ENCODE measurements at regions not wholly inside any gene's neighbourhood (a gene's known extent, or its start where the extent isn't known, plus 50 kb on each side); places are given as distances from the start of the nearest gene placed in this dataset.
A peak's percentile ranks its signal among the peaks of the same experiment; 100 is the strongest.
"Not testable (repeated sequence)": the region's sequence is repeated elsewhere in the genome, so short reads cannot be mapped to it uniquely, and the experiment has no call there.

DNA sequence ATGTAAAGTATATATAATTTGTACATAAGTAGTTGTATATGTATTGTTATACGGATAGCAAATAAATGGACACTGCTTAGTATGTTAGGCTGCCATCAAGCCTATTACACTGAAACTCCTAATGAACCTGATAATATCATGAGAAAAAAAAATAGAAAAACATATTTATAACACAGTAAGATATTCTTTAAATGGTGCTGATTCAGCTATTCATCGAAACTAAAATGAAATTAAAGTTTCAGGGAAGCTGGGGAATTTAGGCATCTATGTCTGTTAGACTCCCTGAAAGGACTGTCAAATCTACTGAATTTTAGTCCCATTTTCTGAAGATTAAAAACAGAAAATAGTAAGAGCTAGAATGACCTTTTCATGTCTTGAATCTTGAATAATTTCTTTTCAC is 647.1 kb upstream of the PABPC4L start:
- DNase-seq: no peak

DNA sequence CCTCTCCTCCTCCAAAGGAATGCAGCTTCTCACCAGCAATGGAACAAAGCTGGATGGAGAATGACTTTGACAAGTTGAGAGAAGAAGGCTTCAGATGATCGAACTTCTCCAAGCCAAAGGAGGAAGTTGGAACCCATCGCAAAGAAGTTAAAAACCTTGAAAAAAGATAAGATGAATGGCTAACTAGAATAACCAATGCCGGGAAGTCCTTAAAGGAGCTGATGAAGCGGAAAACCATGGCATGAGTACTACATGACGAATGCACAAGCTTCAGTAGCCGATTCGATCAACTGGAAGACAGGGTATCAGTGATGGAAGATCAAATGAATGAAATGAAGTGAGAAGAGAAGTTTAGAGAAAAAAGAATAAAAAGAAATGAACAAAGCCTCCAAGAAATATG is 629.2 kb upstream of the PABPC4L start:
- DNase-seq: not testable (repeated sequence)

DNA sequence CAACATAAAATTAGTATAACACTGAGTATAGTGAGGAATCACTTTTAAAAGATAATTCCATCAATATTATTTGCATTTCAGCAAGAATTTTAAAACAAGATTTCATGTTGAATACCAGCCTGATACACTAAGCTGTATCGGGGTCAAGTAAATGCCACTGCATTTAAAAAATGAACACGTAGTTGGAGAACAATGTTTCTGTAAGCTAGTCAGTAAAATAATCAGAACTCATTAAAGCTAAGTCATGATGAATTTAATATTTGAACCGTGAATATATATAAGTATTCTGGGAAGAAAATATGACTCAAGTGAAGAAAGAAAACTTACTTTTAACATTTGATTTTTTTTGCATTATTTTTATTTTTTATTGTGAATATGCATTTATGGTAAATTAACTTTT is 611.0 kb upstream of the PABPC4L start:
- DNase-seq: no peak

DNA sequence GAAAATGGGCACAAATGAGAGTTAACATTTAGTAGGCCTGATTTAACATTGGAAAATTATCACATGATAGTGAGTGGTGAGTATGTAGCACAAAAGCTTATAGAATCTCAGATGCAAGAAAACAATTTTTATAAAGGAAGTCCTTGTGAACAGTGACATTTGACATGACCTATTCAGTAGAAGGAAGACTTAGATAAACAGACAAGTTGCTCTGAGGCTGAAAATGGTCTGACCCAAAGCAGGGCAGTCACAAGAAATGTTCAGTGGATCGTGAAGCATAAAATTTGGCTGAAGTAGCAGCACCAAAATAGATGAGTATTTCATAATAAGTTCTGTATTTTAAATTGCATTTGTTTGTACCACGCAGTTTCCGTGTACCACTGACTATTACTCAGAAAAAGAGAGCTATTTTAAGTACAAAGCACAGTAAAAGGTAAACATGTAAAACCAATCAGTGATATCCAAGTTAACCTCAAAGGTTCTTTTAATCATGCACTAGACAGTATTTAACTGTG is 605.7 kb upstream of the PABPC4L start:
- no peak for DNase-seq

DNA sequence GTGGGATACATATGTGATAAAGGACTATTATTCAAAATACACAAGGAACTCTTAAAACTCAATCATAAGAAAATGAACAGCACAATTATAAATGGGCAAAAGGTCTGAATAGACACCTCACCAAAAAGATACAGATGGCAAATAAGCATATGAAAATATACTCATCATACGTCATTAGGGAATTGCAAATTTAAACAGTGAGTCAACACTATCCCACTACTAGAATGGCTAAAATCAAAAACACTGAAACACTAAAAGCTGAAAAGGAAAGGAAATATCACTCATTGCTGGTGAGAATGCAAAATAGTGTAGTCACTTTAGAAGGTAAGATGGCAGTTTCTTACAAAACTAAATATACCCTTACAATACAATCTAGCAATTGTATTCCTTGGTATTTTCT is 597.0 kb upstream of the PABPC4L start:
- no peak for DNase-seq

DNA sequence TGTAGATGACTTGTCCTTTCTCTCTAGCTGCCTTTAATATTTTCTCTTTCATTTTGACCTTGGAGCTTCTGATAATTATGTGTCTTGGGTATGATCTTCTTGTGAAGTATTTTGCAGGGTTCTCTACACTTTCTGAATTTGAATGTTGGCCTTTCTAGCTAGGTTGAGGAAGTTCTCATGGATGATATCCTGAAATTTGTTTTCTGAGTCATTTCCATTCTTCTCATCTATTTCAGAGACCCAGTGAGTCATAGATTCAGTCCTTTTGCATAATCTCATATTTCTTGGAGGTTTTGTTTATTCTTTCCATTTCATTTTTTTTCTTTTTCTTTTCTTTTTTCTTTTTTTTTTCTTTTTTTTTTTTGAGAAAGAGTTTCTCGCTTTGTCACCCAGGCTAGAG is 585.7 kb upstream of the PABPC4L start:
- DNase-seq: no peak

DNA sequence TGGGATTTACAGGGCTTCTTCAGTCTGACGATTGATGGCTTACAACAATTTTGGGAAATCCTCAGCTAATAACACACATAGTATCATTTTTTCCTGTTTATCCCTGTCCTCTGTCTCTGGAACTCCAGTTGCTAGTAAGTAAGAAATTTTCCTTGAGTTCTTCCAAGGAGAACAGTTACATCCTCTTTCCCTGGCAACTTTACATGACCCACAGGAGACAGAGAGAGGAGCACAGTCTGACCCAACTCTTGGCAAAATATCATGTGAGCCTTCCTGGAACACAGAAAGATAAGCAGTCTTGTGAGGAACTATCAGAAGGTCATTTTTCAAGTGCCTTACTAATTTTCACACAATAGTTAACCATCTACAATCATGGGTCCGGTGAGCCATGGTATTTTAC is 578.7 kb upstream of the PABPC4L start:
- no peak for DNase-seq

DNA sequence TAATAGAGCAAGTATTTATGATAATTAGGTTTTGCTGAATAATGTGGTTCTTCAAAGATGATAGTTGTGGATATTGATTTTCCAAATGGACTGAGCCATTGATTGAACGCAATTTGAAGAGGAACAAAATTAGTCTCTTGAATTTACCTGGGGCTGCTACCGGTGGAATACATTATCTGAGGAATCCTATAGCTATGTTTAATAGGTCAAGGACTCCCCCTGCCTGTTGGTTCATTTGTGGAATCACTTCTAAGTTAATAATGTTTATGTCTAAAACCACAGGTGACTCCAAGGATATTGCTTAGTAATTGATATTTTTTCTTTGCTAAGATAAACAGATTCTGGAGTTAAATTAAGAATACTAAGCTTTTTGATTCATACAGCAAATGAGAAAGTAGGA is 576.0 kb upstream of the PABPC4L start:
- DNase-seq: no peak

DNA sequence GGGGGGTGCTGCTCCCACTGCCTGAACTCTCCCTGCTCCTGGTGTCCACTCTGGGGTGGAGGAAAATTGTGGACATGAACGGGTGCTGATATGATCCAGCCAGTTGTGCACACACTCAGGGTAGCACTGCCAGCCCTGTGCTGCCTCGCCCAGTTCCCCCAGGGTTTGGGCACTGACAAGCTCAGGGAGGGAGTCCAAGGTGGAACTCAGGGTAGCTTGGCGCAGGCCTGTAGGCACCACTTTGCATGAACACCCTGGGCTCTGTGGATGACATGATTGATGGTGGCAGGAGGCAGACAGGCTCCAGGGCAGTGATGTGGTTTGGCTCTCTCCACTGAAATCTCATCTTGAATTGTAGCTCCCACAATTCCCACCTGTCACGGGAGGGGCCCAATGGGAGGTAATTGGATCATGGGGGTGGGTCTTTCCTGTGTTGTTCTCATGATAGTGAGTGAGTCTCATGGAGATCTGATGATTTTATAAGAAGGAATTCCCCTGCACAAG is 572.0 kb upstream of the PABPC4L start:
- no peak for DNase-seq

DNA sequence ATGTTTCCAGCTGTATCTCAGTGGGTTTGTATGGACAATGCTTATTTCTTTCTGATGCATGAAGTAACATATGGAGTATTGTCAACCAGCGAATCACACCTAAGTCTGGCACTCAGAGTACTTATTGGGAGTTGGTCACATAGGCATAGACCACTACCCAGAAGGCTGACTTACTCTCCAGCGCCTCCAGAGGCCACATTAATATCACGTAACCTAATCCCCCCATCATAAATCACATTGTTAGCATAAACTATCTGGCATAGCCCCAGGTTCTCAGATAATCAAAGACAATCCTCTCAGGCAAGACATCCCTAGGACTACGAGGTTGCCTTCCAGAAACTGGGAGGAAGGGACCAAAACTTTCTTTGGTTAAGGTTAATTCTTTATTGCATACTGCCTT is 560.5 kb upstream of the PABPC4L start:
- DNase-seq: no peak

DNA sequence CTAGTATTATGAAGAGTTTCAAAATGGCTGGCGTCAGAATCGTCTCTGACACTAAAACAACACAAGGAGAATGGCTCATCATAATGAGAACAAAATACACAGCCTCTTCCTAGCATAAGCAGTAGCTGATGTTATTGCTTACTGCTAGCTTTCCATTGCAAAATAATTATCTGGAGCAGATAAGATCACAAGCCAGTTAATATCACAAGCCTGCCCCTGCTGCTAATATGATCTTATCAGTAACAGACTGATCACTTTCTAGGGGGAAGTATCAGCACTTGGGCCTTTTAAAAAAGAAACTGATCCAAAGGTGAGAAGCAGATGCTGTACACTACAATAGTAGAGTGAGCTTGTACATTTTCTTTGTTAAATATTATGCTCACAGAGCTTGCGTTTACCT is 554.8 kb upstream of the PABPC4L start:
- DNase-seq: no peak

DNA sequence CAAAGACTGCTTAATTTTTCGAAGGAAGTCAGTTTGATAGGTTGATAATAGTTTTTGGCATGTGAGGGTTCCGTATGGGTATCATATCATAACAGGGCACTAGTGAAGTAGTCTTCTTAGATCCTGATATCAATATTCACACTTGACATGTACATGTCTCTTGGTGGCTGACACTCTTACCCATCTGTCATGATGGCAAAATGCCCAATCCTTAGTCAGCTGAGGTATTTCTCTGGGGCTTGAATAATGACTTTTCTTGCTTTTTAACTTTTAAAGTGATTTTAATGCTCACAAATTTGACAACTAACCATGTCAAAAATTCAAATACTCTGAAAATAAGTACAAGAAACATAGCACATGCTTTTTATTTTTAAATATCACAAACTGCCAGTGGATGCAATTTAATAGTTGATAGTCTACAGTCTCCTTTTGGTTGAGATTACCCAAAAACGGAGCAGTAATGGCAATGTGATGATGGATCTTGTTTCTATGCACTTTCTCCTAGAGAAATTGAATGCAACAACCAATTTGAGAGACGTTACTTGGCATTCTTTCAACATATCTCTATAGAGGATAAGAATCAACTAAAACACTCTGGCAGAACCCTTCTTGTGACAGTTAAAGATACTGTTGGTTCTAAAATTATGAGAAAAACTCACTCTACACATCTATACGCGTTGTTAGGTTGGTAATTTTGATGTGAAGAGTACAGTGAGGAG is 552.9 kb upstream of the PABPC4L start:
- DNase-seq: peak; percentile 34

DNA sequence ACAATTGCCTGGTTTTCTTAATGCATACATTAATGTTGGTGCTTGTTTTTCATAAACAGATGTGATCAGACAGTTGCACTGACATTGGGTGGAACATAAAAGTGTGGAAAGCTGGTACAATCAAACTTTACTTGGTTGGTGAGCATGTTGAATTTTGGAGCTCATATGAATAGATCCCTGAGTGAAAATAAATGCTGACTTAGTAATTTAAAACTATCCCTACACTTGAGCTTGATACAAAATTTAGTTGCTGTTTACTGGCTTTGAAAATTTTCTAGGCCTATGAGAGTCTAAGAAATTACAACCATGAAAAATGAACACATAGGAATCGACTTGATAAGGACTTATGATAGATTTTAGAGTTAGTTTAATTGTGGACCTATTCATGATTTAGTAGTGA is 551.8 kb upstream of the PABPC4L start:
- DNase-seq: no peak

DNA sequence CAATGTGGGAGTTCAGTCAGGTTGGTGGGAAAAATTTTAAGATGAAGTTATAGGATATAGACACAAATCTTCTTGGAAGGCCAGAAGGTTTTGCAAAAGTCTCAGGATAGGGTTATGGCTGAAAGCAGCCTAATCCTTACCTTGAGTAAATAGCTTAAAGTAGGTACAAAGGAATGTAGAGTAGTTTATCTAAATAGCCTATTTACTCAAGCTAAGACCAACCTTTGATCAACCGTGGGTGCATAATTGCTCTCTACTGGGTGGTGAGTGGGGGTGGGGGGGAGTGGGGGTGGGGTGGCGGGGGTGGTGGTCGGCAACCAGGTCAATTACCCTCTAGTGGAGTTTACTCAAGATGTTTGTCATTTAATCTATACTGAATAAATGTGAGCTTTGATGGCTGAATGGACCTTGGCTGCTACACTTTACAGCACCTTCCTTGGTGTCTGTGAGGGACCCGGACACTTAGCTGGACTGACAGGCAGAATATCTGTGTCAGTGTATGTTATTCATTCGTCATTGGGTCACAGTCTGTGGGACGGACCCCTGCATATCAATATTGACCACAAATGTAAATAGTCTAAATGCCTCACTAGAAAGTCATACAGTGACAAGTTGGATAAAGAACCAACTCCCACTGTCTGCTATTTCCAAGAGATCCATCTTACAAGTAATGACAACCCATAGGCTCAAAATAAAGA is 545.7 kb upstream of the PABPC4L start:
- no peak for DNase-seq

DNA sequence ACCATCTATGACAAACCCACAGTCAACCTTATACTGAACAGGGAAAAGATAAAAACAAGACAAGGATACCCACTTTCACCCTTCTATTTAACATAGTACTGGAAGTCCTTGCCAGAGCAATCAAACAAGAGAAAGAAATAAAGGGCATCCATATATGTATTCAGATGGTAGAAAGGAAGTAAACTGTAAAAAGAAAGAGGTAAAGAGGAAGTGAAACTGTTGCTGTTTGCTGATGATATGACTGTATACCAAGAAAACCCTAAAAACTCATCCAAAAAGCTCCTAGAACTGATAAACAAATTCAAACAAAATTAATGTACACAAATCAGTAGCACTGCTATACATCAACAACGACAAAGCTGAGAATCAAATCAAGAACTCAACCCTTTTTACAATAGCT is 538.7 kb upstream of the PABPC4L start:
- no peak for DNase-seq

DNA sequence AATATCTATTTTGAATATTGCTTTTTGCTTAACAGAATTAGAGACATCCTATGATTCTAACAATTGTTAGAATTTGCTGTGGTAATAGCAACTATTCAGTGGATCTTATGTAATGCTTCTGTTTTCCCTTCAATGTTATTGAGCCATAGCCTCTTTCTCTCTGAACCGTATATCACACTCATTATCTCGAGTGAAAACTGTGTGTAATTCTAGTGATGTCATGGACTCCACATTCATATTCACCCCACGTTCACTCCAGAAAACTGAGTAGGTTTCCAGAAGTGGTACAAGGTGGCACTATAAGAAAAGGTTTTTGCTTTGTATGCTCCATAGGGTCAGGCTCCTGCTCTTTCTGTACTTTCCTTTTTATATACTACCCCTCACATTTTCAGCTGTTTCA is 534.3 kb upstream of the PABPC4L start:
- DNase-seq: no peak

DNA sequence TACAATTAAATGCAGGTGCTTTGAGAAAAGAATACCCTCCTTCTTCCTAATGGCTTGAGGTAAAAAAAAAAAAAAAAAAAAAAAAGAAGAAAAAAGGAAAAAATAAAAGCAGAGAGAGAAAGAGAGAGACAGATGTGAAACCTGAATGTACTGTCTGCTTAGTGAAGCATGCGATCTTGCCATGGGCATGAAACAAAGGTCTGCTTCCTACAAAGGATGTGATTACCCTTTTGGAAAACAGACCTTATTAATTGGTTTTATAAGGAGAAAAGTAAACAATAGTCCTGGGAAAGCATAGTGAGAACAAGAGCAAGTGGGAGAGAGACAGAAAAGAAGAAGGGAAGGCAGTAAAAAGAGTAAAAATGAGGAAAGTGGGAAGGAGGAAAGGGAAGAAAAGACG is 526.1 kb upstream of the PABPC4L start:
- DNase-seq: peak; percentile 29

DNA sequence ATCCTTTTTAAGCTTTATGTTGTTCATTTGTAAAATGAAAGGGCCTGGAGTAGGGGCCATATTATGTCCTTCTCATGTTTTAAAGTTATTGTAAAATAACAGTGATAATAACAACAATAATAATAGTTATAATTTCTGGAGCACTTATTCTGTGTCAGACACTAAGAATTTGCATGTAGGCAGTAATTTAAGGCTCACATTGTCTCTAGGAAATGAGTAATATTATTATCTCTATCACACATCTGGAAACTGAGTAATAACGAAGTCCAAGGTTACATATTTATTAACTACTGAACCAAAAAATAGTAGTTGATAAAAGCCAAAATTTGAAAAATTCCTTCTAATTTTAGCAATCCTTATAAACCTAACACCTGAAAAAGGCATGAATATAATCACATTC is 520.7 kb upstream of the PABPC4L start:
- no peak for DNase-seq

DNA sequence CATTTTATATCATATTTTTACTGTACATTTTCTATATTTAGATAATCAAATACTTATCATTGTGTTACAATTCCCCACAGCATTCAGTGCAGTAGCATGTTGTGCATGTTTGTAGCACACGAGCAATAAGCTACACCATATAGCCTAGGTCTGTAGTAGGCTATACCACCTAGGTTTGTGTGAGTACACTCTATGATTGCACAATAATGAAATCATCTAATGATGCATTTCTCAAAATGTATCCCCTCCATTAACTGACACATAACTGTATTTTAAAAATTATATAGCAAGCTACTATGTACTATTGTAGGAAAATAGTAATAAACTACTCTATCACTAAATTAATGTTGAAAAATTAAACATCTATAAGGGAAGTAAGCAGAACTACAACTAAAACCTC is 518.4 kb upstream of the PABPC4L start:
- DNase-seq: no peak

DNA sequence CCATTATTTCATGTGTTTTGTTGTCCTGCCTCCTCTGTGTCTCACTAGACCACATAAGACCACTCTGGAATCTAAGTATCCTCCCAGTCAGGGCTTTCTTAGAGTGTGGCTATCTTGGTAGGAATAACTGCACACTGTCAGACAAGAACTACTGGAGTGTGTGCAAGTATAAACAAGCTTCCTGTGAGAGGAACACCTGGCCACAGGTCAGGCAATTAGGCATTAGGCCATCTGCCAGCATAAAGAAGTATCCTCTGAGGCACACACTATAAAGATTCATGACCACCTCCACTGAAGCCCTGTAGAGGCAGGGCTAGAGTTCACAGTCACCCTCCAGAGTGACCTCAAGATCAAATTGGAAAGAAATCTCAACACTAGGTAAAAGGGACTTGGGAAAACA is 507.0 kb upstream of the PABPC4L start:
- no peak for DNase-seq

DNA sequence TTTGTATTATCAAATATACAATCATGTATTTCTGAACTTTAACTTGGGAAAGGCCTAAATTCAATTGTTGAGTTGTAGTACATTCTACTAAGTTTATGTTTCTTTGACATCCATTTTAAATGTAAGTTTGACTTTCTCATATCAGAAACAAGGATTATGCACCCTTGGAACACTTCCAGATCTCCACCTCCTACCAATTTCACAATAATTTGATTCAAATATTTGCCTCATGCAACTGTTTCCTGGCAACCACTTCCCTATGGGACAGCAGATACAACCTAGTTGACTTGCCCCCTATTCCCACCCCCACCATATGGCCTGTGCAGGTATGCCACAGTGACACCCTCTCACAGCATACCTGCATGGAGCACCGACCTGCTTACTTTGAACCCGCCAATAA is 506.4 kb upstream of the PABPC4L start:
- DNase-seq: no peak

DNA sequence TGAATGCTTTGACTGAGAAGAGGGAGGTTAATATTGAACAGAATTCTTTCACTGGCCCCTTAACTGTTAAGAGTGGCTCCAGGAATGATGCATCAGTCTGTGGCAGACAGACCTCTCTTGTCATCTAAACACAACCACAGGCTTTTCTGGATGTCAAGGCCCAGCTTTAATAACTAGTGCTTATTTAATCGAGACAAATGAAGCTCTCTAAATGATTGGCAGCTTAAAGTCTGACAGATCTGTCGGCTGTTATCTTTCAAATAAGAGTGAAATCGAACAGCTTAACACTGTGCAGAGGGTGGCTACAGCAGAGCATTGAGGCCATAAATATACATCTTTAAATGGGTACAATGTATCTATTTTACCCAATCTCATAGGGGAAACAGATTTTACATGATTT is 500.8 kb upstream of the PABPC4L start:
- DNase-seq: no peak

DNA sequence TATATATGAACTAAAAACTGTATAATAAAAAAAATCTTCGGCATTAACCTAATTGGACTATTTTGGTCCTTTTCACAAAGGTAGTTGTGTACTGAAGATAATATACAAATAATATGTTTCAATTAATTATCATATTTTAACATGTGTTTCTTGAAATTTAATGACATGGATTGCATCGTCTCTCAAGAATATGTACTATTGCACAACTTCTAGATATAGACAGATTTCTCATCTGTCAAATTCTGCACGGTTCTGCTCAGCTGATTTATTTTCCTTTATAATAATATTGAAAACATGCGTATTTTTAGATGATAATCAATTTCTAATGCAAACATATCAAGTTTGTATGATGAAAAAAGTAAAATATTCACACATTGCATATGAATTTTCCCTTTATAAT is 498.7 kb upstream of the PABPC4L start:
- DNase-seq: no peak

DNA sequence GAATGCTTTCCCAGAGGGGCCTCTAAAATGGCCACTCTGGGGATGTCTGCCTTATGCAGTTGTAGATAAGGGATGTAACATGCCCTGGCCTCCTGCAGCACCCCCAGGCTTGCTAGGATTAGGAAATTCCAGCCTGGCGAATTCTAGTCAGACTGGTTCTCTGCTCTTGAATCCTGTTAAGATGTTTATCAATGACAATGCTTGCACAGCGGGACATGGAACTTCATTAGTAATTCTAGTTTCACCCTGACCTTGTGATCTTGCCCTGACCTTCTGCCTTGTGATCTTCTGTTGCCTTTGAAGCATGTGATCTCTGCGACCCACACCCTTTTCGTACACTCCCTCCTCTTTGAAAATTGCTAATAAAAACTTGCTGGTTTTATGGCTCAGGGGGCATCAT is 497.2 kb upstream of the PABPC4L start:
- not testable (repeated sequence) for DNase-seq

DNA sequence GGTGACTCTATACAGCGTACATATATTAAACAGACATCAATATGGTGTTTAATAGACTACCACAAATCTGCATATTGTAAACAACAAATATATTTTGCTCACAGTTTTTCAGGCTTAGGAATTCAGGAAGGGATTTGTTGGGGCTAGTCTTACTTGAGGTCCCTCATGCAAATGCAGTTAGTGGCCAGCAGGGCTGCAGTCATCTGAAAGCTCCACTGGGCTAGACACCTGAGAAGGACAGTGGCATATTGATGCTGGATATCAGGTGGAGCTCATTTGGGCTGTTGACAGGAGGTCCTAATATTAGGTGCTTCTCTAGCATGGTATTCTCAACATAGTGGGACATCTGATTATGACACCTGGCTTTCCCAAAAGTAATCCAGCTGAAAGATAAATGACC is 493.8 kb upstream of the PABPC4L start:
- DNase-seq: no peak
